ENCODE measurements at regions not wholly inside any gene's neighbourhood (a gene's known extent, or its start where the extent isn't known, plus 50 kb on each side); places are given as distances from the start of the nearest gene placed in this dataset.
"Not testable (repeated sequence)": the region's sequence is repeated elsewhere in the genome, so short reads cannot be mapped to it uniquely, and the experiment has no call there.

- no peak for DNase-seq (ENCODE audit: insufficient read length, low spot score)
- TF ChIP-seq POU2F2 (IDR thresholded peaks at IDR 0.05; ENCODE audit: low read depth, low read length), result no peak
- TF ChIP-seq TAF1 (IDR thresholded peaks at IDR 0.05; ENCODE audit: low read depth, low read length), result no peak
- TF ChIP-seq SPI1 (IDR thresholded peaks at IDR 0.05; ENCODE audit: low read depth, low read length), result no peak
- no peak for TF ChIP-seq PAX5 (IDR thresholded peaks at IDR 0.05; ENCODE audit: insufficient read depth, low read length, severe bottlenecking)
- TF ChIP-seq POLR2A (IDR thresholded peaks at IDR 0.05; ENCODE audit: low read depth, low read length), result no peak
- TF ChIP-seq POLR2AphosphoS5 (IDR thresholded peaks at IDR 0.05; ENCODE audit: low read depth, low read length), result no peak
- no peak for FAIRE-seq
Measured at GRCh38 chrX:3820167-3820566, 106.7 kb upstream of the PRKX start.

- DNase-seq (ENCODE audit: insufficient read length, low spot score); FAIRE-seq: not testable (repeated sequence)
Measured at GRCh38 chrX:3817480-3817879, 104.0 kb upstream of the PRKX start.

GRCh38 chrX:3815896-3816664 lies 102.6 kb upstream of the PRKX start:
- TF ChIP-seq POLR2AphosphoS5 (IDR thresholded peaks at IDR 0.05; ENCODE audit: low read depth, low read length) (no peak; the same call in 1 of the 2 replicates), POU2F2 (IDR thresholded peaks at IDR 0.05; ENCODE audit: low read depth, low read length) (no peak), PAX5 (IDR thresholded peaks at IDR 0.05; ENCODE audit: insufficient read depth, low read length, severe bottlenecking) (no peak), TAF1 (IDR thresholded peaks at IDR 0.05; ENCODE audit: low read depth, low read length) (no peak), SPI1 (IDR thresholded peaks at IDR 0.05; ENCODE audit: low read depth, low read length) (no peak), POLR2A (IDR thresholded peaks at IDR 0.05; ENCODE audit: low read depth, low read length) (no peak; the same call in 1 of the 2 replicates)
- FAIRE-seq, result no peak
- peak; percentile 6 for DNase-seq (ENCODE audit: insufficient read length, low spot score)

- no peak for TF ChIP-seq POLR2A (IDR thresholded peaks at IDR 0.05; ENCODE audit: low read depth, low read length)
- TF ChIP-seq TAF1 (IDR thresholded peaks at IDR 0.05; ENCODE audit: low read depth, low read length), result no peak
- TF ChIP-seq POU2F2 (IDR thresholded peaks at IDR 0.05; ENCODE audit: low read depth, low read length), result 0 out of 2 replicates have a peak, but pooled peaks have one; percentile 23
- FAIRE-seq (peak; percentile 84), DNase-seq (ENCODE audit: insufficient read length, low spot score) (peak; percentile 7)
Measured at GRCh38 chrX:3811331-3812311, 98.2 kb upstream of the PRKX start.

- no peak for FAIRE-seq
- no peak for DNase-seq (ENCODE audit: insufficient read length, low spot score)
- TF ChIP-seq PAX5 (IDR thresholded peaks at IDR 0.05; ENCODE audit: insufficient read depth, low read length, severe bottlenecking) (no peak), TAF1 (IDR thresholded peaks at IDR 0.05; ENCODE audit: low read depth, low read length) (no peak), SPI1 (IDR thresholded peaks at IDR 0.05; ENCODE audit: low read depth, low read length) (no peak), POLR2AphosphoS5 (IDR thresholded peaks at IDR 0.05; ENCODE audit: low read depth, low read length) (no peak), POU2F2 (IDR thresholded peaks at IDR 0.05; ENCODE audit: low read depth, low read length) (no peak), POLR2A (IDR thresholded peaks at IDR 0.05; ENCODE audit: low read depth, low read length) (no peak)
Measured at GRCh38 chrX:3807906-3808305, 94.5 kb upstream of the PRKX start.

GRCh38 chrX:3806630-3807029 lies 93.2 kb upstream of the PRKX start:
- FAIRE-seq (peak; percentile 23), DNase-seq (ENCODE audit: insufficient read length, low spot score) (no peak)
- no peak for TF ChIP-seq SPI1 (IDR thresholded peaks at IDR 0.05; ENCODE audit: low read depth, low read length)
- no peak for TF ChIP-seq PAX5 (IDR thresholded peaks at IDR 0.05; ENCODE audit: insufficient read depth, low read length, severe bottlenecking)
- no peak for TF ChIP-seq POLR2A (IDR thresholded peaks at IDR 0.05; ENCODE audit: low read depth, low read length)
- TF ChIP-seq TAF1 (IDR thresholded peaks at IDR 0.05; ENCODE audit: low read depth, low read length), result no peak
- no peak for TF ChIP-seq POU2F2 (IDR thresholded peaks at IDR 0.05; ENCODE audit: low read depth, low read length)

- TF ChIP-seq PAX5 (IDR thresholded peaks at IDR 0.05; ENCODE audit: insufficient read depth, low read length, severe bottlenecking), result no peak
- DNase-seq (ENCODE audit: insufficient read length, low spot score), result no peak
- FAIRE-seq, result no peak
Measured at GRCh38 chrX:3803713-3804112, 90.3 kb upstream of the PRKX start.

GRCh38 chrX:3803305-3803704 lies 89.9 kb upstream of the PRKX start:
- TF ChIP-seq PAX5 (IDR thresholded peaks at IDR 0.05; ENCODE audit: insufficient read depth, low read length, severe bottlenecking), result no peak
- no peak for TF ChIP-seq POU2F2 (IDR thresholded peaks at IDR 0.05; ENCODE audit: low read depth, low read length)
- no peak for TF ChIP-seq SPI1 (IDR thresholded peaks at IDR 0.05; ENCODE audit: low read depth, low read length)
- TF ChIP-seq POLR2A (IDR thresholded peaks at IDR 0.05; ENCODE audit: low read depth, low read length), result no peak
- TF ChIP-seq POLR2AphosphoS5 (IDR thresholded peaks at IDR 0.05; ENCODE audit: low read depth, low read length), result no peak
- TF ChIP-seq TAF1 (IDR thresholded peaks at IDR 0.05; ENCODE audit: low read depth, low read length), result no peak
- FAIRE-seq (no peak), DNase-seq (ENCODE audit: insufficient read length, low spot score) (no peak)

GRCh38 chrX:3795411-3795810 lies 82.0 kb upstream of the PRKX start:
- peak; percentile 35 for FAIRE-seq
- not testable (repeated sequence) for DNase-seq (ENCODE audit: insufficient read length, low spot score)

- TF ChIP-seq POLR2A (IDR thresholded peaks at IDR 0.05; ENCODE audit: low read depth, low read length) (no peak), PAX5 (IDR thresholded peaks at IDR 0.05; ENCODE audit: insufficient read depth, low read length, severe bottlenecking) (no peak), TAF1 (IDR thresholded peaks at IDR 0.05; ENCODE audit: low read depth, low read length) (no peak), POU2F2 (IDR thresholded peaks at IDR 0.05; ENCODE audit: low read depth, low read length) (no peak), POLR2AphosphoS5 (IDR thresholded peaks at IDR 0.05; ENCODE audit: low read depth, low read length) (no peak), SPI1 (IDR thresholded peaks at IDR 0.05; ENCODE audit: low read depth, low read length) (no peak)
- DNase-seq (ENCODE audit: insufficient read length, low spot score) (no peak), FAIRE-seq (no peak)
Measured at GRCh38 chrX:3791449-3791848, 78.0 kb upstream of the PRKX start.

Measured in GM12891 (cell line).